Prostate gland (tissue), 2 donors: ENCODE measurements at regions not wholly inside any gene's neighbourhood (a gene's known extent, or its start where the extent isn't known, plus 50 kb on each side); places are given as distances from the start of the nearest gene placed in this dataset.

ENCODE experiments used
- DNase-seq: peaks from one replicate; pipeline ENCODE4 v3.0.0-alpha.2; 2019; ENCODE audit warnings: low spot score
- H3K27ac ChIP-seq, 2 donors: fragments of 200-600 bp; sonication (generic); 2 replicates each; pipeline ENCODE4 v1.5.1; 2017 to 2019
- H3K27me3 ChIP-seq: fragments of 200-600 bp; sonication (generic); replicated peaks from 2 replicates; pipeline ENCODE4 v1.5.1; 2019; ENCODE audit not compliant: insufficient read depth
- H3K36me3 ChIP-seq, 2 donors: fragments of 200-600 bp; sonication (generic); 1 replicate in 1 of 2; 2 replicates in 1 of 2; pipeline versions ENCODE4 v1.5.1 to v1.8.1; 2017 to 2019
- H3K4me1 ChIP-seq: fragments of 200-600 bp; sonication (generic); replicated peaks from 2 replicates; pipeline ENCODE4 v1.5.1; 2019
- H3K4me3 ChIP-seq, 2 donors: fragments of 200-600 bp; sonication (generic); 2 replicates each; pipeline ENCODE4 v1.5.1; 2017 to 2019
- H3K9me3 ChIP-seq: fragments of 200-600 bp; sonication (generic); 2 replicates; pipeline ENCODE4 v1.5.1; 2017
- CTCF ChIP-seq, 4 experiments: fragments of 200-600 bp in 2 of 4; fragments of 450-650 bp in 2 of 4; sonication (generic) in 2 of 4; IDR thresholded peaks; 1 replicate in 3 of 4; 2 replicates in 1 of 4; pipeline ENCODE4 v1.5.1; 2016 to 2019; ENCODE audit warnings: antibody characterized with exemption in 4 of 4, mild to moderate bottlenecking in 2 of 4, moderate library complexity in 2 of 4
- POLR2A ChIP-seq: fragments of 450-650 bp; IDR thresholded peaks from one replicate; pipeline ENCODE4 v1.6.1; 2016; ENCODE audit warnings: antibody characterized with exemption, mild to moderate bottlenecking
- POLR2AphosphoS5 ChIP-seq: sonication (generic); formaldehyde crosslinking; IDR thresholded peaks from one replicate; pipeline ENCODE4 v1.6.1; 2017; ENCODE audit warnings: antibody characterized with exemption
- WGBS: methylation state at CpG from one replicate; pipeline ENCODE4 v1.1.5; 2018; 5-methylcytosine and 5-hydroxymethylcytosine counted together
- intact Hi-C: fragments of 100-400 bp; cut with DNase I; formaldehyde crosslinking; loops from one replicate; pipeline ENCODE4 v1.14.2; 2022
- microRNA counts, 2 donors: library from miRNA; unstranded; fragments of <30 nt; microRNA quantifications; one replicate each; lab custom pipeline; 2016 to 2017
- microRNA-seq: library from miRNA; unstranded; fragments of <30 nt; microRNA quantifications from one replicate; pipeline ENCODE4, GENCODE V29; 2016
- small RNA-seq, 2 donors: library from RNA; depleted of rRNA; stranded (forward); fragments of <200 nt; gene quantifications; one replicate each; pipeline ENCODE3, GENCODE V24; 2016

GRCh38 chrX:45264865-45265264, 64.2 kb upstream of the DIPK2B start:
- Histone ChIP-seq H3K27me3 (no peaks in the 10 kb centered on the region), H3K4me1 (no peaks in the 10 kb centered on the region), H3K27ac (no peak overlapping the region), H3K9me3 (no peaks in the 10 kb centered on the region), H3K4me3 (no peak overlapping the region), H3K36me3 (no peaks in the 10 kb centered on the region)
- WGBS = 50% methylated on average over 7 of the region's 7 CpGs
- TF ChIP-seq CTCF (IDR thresholded peaks at IDR 0.05) (no peak), POLR2AphosphoS5 (no peak), POLR2A (no peak)
- intact Hi-C loops = no loop called here
- no peak for DNase-seq

- no peaks in the 10 kb centered on the region for H3K9me3 ChIP-seq
- no peaks in the 10 kb centered on the region for H3K36me3 ChIP-seq
- H3K4me3 ChIP-seq = no peak overlapping the region
- WGBS = 100% methylated on average over 1 of the region's 1 CpG
- DNase-seq = no peak
- no peaks in the 10 kb centered on the region for H3K4me1 ChIP-seq
- H3K27me3 ChIP-seq = no peaks in the 10 kb centered on the region
- no peak for TF ChIP-seq CTCF (IDR thresholded peaks at IDR 0.05)
- TF ChIP-seq POLR2A = no peak
- TF ChIP-seq POLR2AphosphoS5 = no peak
- no peak overlapping the region for H3K27ac ChIP-seq
- intact Hi-C loops = no loop called here
Measured at GRCh38 chrX:45261471-45261870, 60.8 kb upstream of the DIPK2B start.

GRCh38 chrX:45261005-45261404, 60.3 kb upstream of the DIPK2B start:
- H3K36me3 ChIP-seq = no peaks in the 10 kb centered on the region
- no peak for DNase-seq
- H3K4me1 ChIP-seq = no peaks in the 10 kb centered on the region
- TF ChIP-seq CTCF (IDR thresholded peaks at IDR 0.05) = no peak
- no peak for TF ChIP-seq POLR2A
- TF ChIP-seq POLR2AphosphoS5 = no peak
- WGBS = 88% methylated on average over 1 of the region's 1 CpG
- H3K4me3 ChIP-seq = no peak overlapping the region
- intact Hi-C loops = no loop called here
- H3K9me3 ChIP-seq = no peaks in the 10 kb centered on the region
- no peak overlapping the region for H3K27ac ChIP-seq
- no peaks in the 10 kb centered on the region for H3K27me3 ChIP-seq

GRCh38 chrX:45258731-45259402, 58.2 kb upstream of the DIPK2B start:
- H3K27me3 ChIP-seq = no peaks in the 10 kb centered on the region
- no peaks in the 10 kb centered on the region for H3K9me3 ChIP-seq
- no peak overlapping the region for H3K27ac ChIP-seq
- no peak overlapping the region for H3K4me3 ChIP-seq
- H3K4me1 ChIP-seq = no peaks in the 10 kb centered on the region
- no peak for DNase-seq
- WGBS = 83% methylated on average over 3 of the region's 6 CpGs
- TF ChIP-seq CTCF (IDR thresholded peaks at IDR 0.05) = no peak
- TF ChIP-seq POLR2AphosphoS5 = no peak
- intact Hi-C loops = no loop called here
- H3K36me3 ChIP-seq = no peaks in the 10 kb centered on the region

MicroRNAs encoded in the stretch of these regions (microRNA counts, 767-probe panel; counts per million panel counts)
- microRNA hsa-miR-221-3p (lab: Ali Mortazavi, UCI) = 3,929 to 4,503 counts per million in 2 donors
- microRNA hsa-miR-222-3p (lab: Ali Mortazavi, UCI) = 5,188 to 5,475 counts per million in 2 donors

Small RNA genes in the stretch of these regions (microRNA-seq; reads per million reads assigned to microRNA genes)
- 26,777 reads per million, percentile 98 among the genes with 10 or more reads in this experiment for gene MIR221
- gene MIR222 = 5,532 reads per million, percentile 94 among the genes with 10 or more reads in this experiment

Small RNA genes in the stretch of these regions (small RNA-seq; reads per million reads assigned to genes)
- gene MIR221 (1,332 to 1,471 reads per million in 2 donors), gene MIR222 (1,043 to 3,253 reads per million in 2 donors), gene RF00017 (0 reads per million in 2 donors), gene RF00591 (0 reads per million in 2 donors)
